HG02885 (cell line): ENCODE measurements at regions not wholly inside any gene's neighbourhood (a gene's known extent, or its start where the extent isn't known, plus 50 kb on each side); places are given as distances from the start of the nearest gene placed in this dataset.

Experiments used
- ATAC-seq: cut with Tn5 transposase; IDR thresholded peaks from one replicate; pipeline ENCODE4 v1.9.1; 2021; ENCODE audit warnings: mild to moderate bottlenecking; ENCODE audit not compliant: unreplicated experiment, poor library complexity

GRCh38 chr5:165607026-165607425 lies 2101.6 kb downstream of the MAT2B start:
- no peak for ATAC-seq

DNA sequence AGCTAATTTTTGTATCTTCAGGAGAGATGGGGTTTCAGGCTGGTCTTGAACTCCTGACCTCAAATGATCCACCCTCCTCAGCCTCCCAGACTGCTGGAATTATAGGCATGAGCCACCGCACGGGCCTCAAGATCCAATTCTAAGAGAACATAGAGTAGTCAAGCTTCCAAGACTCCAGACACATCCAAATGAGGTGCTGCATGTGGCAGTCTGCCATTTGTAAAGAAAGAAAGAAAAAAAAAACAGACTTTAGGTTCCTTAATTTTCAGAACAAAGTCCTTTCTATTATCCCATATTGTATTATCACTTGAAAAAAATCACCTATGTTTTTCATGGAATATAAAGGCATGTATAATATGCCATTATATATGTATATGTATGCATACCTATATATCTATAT lies 2104.5 kb downstream of the MAT2B start:
- ATAC-seq = no peak

- ATAC-seq = no peak
Measured at GRCh38 chr5:165616490-165617405, 2111.3 kb downstream of the MAT2B start.

- ATAC-seq = no peak
Measured at GRCh38 chr5:165617491-165617890, 2112.1 kb downstream of the MAT2B start.

- no peak for ATAC-seq
Measured at GRCh38 chr5:165620394-165620793, 2115.0 kb downstream of the MAT2B start.

- peak; percentile 65 for ATAC-seq
Measured at GRCh38 chr5:165622864-165623536, 2117.6 kb downstream of the MAT2B start.

- no peak for ATAC-seq
Measured at GRCh38 chr5:165624166-165624946, 2118.9 kb downstream of the MAT2B start.

GRCh38 chr5:165626161-165626560 lies 2120.7 kb downstream of the MAT2B start:
- no peak for ATAC-seq

- no peak for ATAC-seq
Measured at GRCh38 chr5:165627548-165628170, 2122.2 kb downstream of the MAT2B start.

GRCh38 chr5:165630261-165630778 lies 2124.9 kb downstream of the MAT2B start:
- peak; percentile 94 for ATAC-seq

DNA sequence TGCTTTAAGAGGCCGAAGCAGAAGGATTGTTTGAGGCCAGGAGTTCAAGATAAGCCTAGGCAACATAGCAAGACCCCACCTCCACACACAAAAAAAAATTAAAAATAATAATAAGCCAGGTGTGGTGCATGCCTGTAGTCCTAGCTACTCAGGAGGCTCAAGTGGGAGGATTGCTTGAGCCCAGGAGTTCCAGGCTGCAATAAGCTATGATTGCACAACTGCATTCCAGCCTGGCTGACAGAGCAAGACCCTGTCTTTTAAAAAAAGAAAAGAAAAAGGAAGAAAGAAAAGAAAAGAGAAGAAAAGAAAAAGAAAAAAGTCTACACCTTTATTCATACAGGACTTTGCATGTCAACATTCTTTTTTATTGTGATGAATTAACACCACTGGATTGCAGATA lies 2125.8 kb downstream of the MAT2B start:
- no peak for ATAC-seq

DNA sequence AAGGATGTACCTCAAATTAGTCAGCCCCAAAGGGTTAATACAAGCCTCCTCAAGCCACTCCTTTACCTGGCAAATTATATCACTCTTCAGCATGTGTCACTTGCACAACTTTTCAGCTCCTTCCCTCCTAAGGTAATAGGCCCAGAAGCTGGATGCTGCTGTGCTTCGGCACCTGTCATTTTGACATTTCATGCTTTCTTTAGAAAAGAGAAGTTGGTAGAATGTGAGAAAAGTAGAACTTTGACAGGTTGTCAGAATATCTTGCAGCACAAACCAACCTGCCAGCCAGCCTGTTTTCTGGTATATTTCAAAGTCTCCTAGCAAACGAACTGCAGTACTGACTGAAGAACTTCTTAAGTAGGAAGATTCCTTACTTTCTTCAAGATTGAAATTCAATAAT lies 2136.9 kb downstream of the MAT2B start:
- no peak for ATAC-seq

DNA sequence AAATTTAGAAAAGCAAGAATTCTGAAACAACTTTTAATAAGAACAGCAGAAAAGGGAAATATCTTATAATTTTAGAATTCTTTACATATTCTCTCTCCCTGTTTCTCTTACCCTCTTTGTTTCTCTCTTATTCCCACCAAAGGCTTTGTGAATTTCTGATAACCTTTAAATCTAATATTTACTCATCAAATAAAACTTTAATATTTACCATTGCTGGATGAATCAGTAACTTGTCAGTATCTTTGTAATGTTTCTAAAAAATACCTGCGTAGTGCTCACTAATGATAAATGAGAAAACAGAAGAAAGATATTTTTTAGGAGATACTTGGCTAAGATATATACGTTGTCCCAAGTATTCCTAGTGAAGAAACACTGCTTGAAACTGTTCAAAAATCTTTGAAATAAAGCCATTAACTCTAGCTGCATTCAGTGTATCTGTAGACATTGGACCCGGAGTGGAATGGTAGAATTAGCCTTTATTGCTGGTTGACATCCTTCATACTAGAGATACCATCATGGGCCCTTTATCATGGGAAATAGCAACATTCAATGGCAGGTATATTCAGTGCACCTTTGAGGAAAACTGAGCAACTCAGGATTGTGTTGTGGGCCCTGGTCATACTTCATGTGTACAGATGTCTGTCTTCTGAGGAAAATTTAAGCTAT lies 2160.4 kb downstream of the MAT2B start:
- ATAC-seq = no peak

GRCh38 chr5:165673499-165673898 lies 2168.1 kb downstream of the MAT2B start:
- no peak for ATAC-seq

DNA sequence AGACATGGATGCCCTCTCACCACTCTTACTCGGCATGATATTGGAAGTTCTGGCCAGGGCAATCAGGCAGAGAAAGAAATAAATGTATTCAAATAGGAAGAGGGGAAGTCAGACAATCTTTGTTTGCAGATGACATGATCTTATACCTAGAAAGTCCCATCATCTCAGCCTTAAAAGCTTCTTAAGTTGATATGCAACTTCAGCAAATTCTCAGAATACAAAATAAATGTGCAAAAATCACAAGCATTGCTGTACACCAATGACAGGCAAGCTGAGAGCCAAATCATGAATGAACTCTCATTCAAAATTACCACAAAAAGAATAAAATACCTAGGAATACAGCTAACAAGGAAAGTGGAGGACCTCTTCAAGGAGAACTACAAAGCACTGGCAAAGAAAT lies 2190.4 kb downstream of the MAT2B start:
- no peak for ATAC-seq

DNA sequence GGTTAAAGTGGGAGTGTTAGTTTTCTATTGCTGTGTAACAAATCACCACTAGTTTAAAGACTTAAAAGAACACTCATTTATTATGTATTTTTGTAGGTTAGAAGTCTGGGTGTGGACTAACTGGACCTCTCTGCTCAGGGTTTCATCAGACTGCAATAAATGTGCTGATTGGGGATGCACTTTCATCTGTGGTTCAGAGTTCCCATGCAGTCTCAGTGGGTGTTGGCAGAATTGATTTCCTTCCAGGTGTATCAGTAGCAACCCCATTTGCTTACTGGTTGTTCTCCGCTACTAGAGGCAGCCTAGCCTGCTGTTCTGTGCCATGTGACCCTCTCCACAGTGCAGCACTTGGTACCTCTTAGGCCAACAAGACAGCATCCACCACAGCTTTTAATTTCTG lies 2200.5 kb downstream of the MAT2B start:
- ATAC-seq = no peak

DNA sequence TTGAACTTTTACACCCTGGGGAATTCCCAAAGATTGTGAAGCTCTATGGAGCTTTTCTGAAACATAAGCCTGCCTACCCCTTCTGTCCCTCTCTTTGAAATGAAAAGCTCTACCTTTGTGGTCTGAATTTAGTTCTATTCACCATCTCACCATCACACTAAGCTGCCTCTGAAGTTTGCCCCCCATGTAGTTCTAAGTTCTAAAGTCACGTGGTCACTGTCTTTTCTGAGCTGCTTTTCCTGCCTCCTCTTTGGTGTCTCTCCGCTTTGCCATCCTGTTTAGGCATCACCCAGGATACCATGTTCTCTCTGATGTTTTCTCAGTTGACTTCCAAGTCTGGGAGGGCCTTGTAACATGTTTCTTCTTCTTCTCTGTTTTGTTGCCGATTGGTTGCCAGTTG lies 2206.6 kb downstream of the MAT2B start:
- ATAC-seq = no peak

- ATAC-seq = no peak
Measured at GRCh38 chr5:165714598-165714997, 2209.2 kb downstream of the MAT2B start.

DNA sequence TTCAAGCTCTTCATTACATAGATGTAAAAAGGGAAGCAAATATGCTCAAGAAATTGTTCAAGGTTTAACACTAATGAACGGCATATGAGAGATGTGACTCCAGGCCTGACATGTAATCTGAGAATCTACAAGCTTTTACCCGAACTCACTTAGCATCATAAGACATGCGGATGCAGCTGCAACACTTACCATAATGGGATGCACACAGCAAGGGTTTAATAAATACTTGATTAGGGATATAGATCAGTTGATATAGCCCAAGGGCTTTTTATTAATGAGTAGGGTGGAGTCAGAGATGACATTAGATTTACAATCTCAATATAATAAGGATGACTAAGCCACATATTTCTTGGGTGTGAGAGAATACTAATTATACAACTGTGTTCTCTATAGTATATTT lies 2215.5 kb downstream of the MAT2B start:
- no peak for ATAC-seq

DNA sequence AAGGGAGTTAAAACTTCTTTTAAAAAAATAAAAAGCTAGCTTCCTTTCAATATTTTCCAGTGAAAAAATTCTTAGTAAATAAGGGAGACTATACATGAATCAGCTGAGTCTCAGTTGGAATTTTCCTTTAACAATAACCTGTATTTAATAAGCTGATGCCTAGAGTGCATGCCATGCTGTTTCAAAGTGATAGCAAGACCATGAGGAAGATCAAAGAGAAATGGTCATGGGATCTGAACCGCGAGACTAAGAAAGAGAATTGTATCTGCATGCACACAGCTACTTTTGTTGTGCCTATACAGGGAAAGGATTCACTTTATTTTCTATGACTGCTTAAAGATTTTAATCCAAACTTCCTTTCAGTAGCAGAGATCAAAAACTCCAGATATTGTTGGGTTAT lies 2217.0 kb downstream of the MAT2B start:
- ATAC-seq = no peak
